Activated B cell treated with CpG ODN at 0.5 μM for 24 hours (primary cell): ENCODE measurements at regions not wholly inside any gene's neighbourhood (a gene's known extent, or its start where the extent isn't known, plus 50 kb on each side); places are given as distances from the start of the nearest gene placed in this dataset.

Source experiments
- ATAC-seq: fragments of 200-7000 bp; cut with Tn5 transposase; one replicate; pipeline ENCODE4 v1.10.0; 2021; ENCODE audit warnings: low read depth, mild to moderate bottlenecking, moderate library complexity
- CTCF ChIA-PET: fragments of 350-600 bp; sonication (Branson Sonifier 250); formaldehyde crosslinking; loops from one replicate; lab custom pipeline; 2021; ENCODE audit warnings: antibody characterized with exemption; lab: Charles Lee
- POLR2A ChIA-PET: fragments of 350-600 bp; sonication (Branson Sonifier 250); formaldehyde crosslinking; loops from one replicate; lab custom pipeline; 2021; ENCODE audit warnings: antibody characterized with exemption; lab: Charles Lee
- DNase-seq: peaks from one replicate; pipeline ENCODE4 v3.0.0; 2022
- H3K27ac Mint-ChIP-seq: one replicate; pipeline ENCODE4 v1.8.0; 2020; ENCODE audit warnings: mixed read lengths
- H3K27me3 Mint-ChIP-seq: one replicate; pipeline ENCODE4 v1.8.0; 2021; ENCODE audit warnings: mixed read lengths
- H3K36me3 Mint-ChIP-seq: one replicate; pipeline ENCODE4 v1.8.0; 2021; ENCODE audit warnings: low read depth, mixed read lengths
- H3K4me1 Mint-ChIP-seq: one replicate; pipeline ENCODE4 v1.8.0; 2021; ENCODE audit warnings: mixed read lengths
- H3K4me3 Mint-ChIP-seq: one replicate; pipeline ENCODE4 v1.8.0; 2020; ENCODE audit warnings: mild to moderate bottlenecking, mixed read lengths
- H3K9me3 Mint-ChIP-seq: one replicate; pipeline ENCODE4 v1.8.0; 2020; ENCODE audit warnings: mixed read lengths
- intact Hi-C: fragments of 100-400 bp; cut with micrococcal nuclease; formaldehyde crosslinking; loops from one replicate; pipeline ENCODE4 v1.15.1; 2024
- TF ChIP-seq, protein P1 (sequence below): fragments of 200-600 bp; IDR thresholded peaks from one replicate; pipeline ENCODE4 v1.8.0; 2022; ENCODE audit warnings: antibody characterized with exemption, mild to moderate bottlenecking

DNA sequence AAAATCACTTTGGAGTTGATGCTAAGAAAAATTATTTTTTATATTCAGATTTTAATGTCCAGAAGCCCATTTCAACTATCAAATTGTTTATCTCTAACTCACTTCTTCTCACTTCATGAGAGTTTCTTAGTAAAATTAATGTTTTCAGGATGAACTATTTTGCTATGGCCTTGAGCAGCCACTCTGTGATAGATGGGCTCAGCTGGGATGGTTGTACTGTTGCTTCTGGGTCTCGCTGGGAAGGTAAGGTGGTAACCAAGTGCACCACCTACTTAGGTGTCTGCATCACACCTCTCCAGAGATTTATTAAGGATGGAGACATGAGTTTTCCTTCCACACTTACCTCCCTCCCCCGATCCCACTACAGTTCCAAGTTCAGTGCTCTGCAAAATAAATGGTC lies 110.3 kb upstream of the ATP2B2 start:
- Mint-ChIP-seq H3K9me3 (peaks cover 15% of the 10 kb centered on the region), H3K27ac (no peak overlapping the region), H3K4me3 (no peak overlapping the region), H3K4me1 (no peaks in the 10 kb centered on the region), H3K27me3 (peaks cover 6% of the 10 kb centered on the region), H3K36me3 (no peaks in the 10 kb centered on the region)
- CTCF ChIA-PET, result no interaction called here
- TF ChIP-seq, protein P1, sequence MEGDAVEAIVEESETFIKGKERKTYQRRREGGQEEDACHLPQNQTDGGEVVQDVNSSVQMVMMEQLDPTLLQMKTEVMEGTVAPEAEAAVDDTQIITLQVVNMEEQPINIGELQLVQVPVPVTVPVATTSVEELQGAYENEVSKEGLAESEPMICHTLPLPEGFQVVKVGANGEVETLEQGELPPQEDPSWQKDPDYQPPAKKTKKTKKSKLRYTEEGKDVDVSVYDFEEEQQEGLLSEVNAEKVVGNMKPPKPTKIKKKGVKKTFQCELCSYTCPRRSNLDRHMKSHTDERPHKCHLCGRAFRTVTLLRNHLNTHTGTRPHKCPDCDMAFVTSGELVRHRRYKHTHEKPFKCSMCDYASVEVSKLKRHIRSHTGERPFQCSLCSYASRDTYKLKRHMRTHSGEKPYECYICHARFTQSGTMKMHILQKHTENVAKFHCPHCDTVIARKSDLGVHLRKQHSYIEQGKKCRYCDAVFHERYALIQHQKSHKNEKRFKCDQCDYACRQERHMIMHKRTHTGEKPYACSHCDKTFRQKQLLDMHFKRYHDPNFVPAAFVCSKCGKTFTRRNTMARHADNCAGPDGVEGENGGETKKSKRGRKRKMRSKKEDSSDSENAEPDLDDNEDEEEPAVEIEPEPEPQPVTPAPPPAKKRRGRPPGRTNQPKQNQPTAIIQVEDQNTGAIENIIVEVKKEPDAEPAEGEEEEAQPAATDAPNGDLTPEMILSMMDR, result no peak
- intact Hi-C loops, result no loop called here
- DNase-seq (no peak), ATAC-seq (no peak)
- POLR2A ChIA-PET, result no interaction called here

GRCh38 chr3:10616321-10616720 lies 110.9 kb upstream of the ATP2B2 start:
- Mint-ChIP-seq H3K36me3 (no peaks in the 10 kb centered on the region), H3K9me3 (peaks cover 15% of the 10 kb centered on the region), H3K4me1 (no peaks in the 10 kb centered on the region), H3K27ac (no peak overlapping the region), H3K4me3 (no peak overlapping the region), H3K27me3 (peaks cover 6% of the 10 kb centered on the region)
- DNase-seq (no peak), ATAC-seq (no peak)
- TF ChIP-seq, protein P1, result no peak
- ChIA-PET POLR2A (no interaction called here), CTCF (no interaction called here)
- intact Hi-C loops, result no loop called here

GRCh38 chr3:10619989-10620832 lies 114.8 kb upstream of the ATP2B2 start:
- H3K4me1 Mint-ChIP-seq, result no peaks in the 10 kb centered on the region
- intact Hi-C loops, result no loop called here
- no peak overlapping the region for H3K4me3 Mint-ChIP-seq
- ChIA-PET CTCF (no interaction called here), POLR2A (no interaction called here)
- peaks cover 8% of the 10 kb centered on the region for H3K27me3 Mint-ChIP-seq
- H3K9me3 Mint-ChIP-seq, result no peaks in the 10 kb centered on the region
- DNase-seq (no peak), ATAC-seq (no peak)
- no peak overlapping the region for H3K27ac Mint-ChIP-seq
- TF ChIP-seq, protein P1, result no peak
- no peaks in the 10 kb centered on the region for H3K36me3 Mint-ChIP-seq

GRCh38 chr3:10620833-10621082 lies 115.4 kb upstream of the ATP2B2 start:
- POLR2A ChIA-PET, result no interaction called here
- H3K4me1 Mint-ChIP-seq, result no peaks in the 10 kb centered on the region
- intact Hi-C loops, result no loop called here
- H3K4me3 Mint-ChIP-seq, result no peak overlapping the region
- no peak overlapping the region for H3K27ac Mint-ChIP-seq
- H3K36me3 Mint-ChIP-seq, result no peaks in the 10 kb centered on the region
- ATAC-seq, result no peak
- no peak for DNase-seq
- TF ChIP-seq, protein P1, result no peak
- H3K27me3 Mint-ChIP-seq, result peaks cover 8% of the 10 kb centered on the region
- CTCF ChIA-PET, result no interaction called here
- H3K9me3 Mint-ChIP-seq, result no peaks in the 10 kb centered on the region

DNA sequence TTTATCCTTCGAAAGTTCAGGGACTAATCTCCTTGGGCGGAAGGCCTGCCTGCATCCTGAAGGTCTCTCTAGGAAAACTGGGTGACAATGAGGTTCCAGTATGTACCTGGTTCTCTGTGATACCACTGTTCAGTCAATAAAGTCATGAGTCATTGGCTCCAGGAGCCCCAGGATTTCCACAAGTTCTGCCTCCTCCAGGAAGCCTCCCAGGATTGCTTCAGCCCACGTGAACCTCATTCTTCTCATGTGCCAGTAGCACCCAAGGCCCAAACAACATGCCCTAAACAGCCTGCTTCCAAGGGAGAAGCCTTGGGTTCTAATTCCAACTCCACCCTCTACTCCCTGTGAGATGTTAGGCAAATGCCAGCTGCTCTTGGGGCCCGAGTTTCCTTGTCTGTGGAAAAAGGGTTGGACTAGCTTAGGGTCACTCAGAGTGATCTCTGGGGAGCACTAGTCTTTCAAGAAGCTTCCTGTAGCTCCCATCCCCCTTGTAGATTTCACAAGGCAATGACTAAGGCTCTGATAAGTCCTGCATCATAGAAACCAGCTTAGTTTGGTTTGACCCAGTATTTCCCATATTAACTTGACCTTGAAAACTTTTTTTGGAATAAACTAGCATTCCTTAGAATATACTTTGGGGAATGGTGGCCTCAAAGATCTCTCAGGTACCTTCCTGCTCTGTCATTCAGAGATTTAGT lies 118.3 kb upstream of the ATP2B2 start:
- Mint-ChIP-seq H3K4me1 (no peaks in the 10 kb centered on the region), H3K27me3 (peaks cover 14% of the 10 kb centered on the region), H3K4me3 (no peak overlapping the region), H3K9me3 (no peaks in the 10 kb centered on the region), H3K27ac (no peak overlapping the region), H3K36me3 (no peaks in the 10 kb centered on the region)
- intact Hi-C loops, result no loop called here
- TF ChIP-seq, protein P1, result no peak
- DNase-seq, result no peak
- ChIA-PET CTCF (no interaction called here), POLR2A (no interaction called here)
- ATAC-seq, result no peak
